CD4-positive, alpha-beta T cell treated with Interleukin-4 for 1 hour (primary cell): ENCODE measurements at regions not wholly inside any gene's neighbourhood (a gene's known extent, or its start where the extent isn't known, plus 50 kb on each side); places are given as distances from the start of the nearest gene placed in this dataset.
A peak's percentile ranks its signal among the peaks of the same experiment; 100 is the strongest.

ENCODE experiments used
- DNase-seq, 2 donors: peaks; one replicate each; pipeline ENCODE4 v3.0.0-alpha.2; 2020 to 2022

GRCh38 chr5:68352166-68352565, 136.6 kb downstream of the PIK3R1 start:
- DNase-seq, result no peak

- no peak for DNase-seq
These were observed 138.0 kb downstream of the PIK3R1 start for GRCh38 chr5:68353605-68354004.

GRCh38 chr5:68354315-68354714, 138.8 kb downstream of the PIK3R1 start:
- no peak for DNase-seq

GRCh38 chr5:68356216-68356615, 140.7 kb downstream of the PIK3R1 start:
- DNase-seq, result no peak

DNA sequence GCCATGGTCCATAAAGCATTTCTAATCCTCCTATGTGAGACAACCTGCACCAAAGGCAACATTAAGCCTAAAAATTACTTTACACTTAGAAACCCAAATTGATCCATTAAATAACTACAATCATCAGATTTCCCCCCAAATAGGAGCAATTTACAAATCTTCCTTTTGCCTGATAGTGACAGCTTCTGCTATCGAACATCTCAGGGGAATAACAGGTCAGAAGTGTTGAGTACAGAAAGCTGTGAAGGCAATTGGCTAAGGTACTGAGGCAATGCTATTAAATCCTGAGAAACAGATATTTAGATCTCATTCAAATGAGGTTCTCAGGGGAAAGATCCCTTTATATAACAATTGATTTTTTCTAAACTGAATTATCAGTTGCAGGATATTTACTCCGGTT, 141.1 kb downstream of the PIK3R1 start:
- no peak for DNase-seq

GRCh38 chr5:68359699-68360098, 144.1 kb downstream of the PIK3R1 start:
- DNase-seq, result no peak

DNA sequence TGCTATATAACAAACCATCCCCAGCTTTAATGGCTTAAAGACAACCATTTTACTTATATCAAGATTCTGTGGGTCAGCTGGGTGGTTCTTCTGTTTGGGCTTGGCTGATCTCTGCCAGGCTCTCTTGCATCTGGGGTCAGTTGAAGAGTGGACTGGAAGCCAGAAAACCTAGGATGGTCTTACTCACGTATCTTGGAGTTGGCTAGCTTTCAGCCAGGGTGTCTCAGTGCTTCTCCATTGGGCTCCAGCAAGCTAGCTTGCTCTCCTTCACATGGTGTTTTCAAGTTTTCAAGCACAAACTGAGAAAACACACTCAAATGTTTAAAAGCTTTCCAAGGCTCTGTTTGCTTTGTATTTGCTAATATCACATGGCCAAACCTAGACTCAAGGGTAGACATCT, 146.8 kb downstream of the PIK3R1 start:
- DNase-seq, result no peak

- no peak for DNase-seq
These were observed 150.3 kb downstream of the PIK3R1 start for GRCh38 chr5:68365889-68366288.

DNA sequence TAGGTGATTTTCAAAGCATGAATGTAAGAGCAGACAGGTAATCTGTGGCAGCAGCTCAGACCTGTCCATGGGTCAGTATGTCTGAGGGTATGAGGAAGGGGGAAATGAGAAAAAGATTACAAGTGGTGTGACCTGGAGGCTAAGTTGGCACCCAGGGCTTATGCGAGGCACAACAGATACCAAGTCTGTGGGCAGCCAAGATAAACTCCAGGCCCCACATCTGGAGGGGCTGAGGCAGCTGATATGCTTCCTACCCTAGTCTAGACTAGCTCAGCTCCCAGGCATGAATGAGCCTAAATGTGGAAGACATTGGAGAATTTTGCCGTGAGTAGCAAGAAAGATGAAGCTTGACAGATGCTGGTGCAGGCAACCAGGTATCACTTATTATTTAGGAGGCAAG, 151.7 kb downstream of the PIK3R1 start:
- no peak for DNase-seq

DNA sequence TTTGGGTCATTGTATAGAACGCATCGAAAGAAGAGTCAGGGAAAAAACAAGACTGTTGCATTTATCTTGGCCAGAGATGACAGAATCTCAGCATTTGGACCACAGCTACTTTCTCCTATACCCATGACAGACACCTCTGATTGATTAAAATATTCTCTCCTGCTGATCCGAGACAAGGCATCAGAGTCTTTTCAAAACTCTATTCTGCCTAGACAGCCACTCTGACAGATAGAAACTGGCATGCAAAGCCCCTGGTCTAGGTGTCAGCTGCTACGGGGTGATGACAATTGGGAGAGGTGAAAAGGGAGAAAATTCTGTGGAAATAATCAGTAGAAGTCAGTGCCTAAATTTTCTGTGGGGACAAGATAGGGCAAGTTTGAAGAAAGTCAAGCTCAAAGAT, 152.2 kb downstream of the PIK3R1 start:
- no peak for DNase-seq

GRCh38 chr5:68368311-68369022, 152.9 kb downstream of the PIK3R1 start:
- DNase-seq, result no peak

DNA sequence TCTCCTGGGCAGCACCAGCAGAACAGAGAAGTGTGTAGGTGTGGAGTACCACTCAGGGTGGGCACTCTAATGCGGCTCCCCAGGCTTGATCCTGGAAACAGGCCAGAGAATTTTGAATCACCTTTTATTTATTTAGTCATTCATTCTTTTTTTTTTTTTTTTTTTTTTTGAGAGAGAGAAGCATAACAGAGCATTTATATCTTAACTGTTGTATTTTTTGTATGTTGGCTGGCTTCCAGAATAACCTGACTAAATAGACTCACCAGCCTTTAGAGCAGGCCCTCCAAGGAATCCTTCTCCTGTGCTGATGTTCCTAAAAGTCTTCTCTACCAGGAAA, 153.4 kb downstream of the PIK3R1 start:
- peak in 1 of 2 donors; percentile 14 for DNase-seq

DNA sequence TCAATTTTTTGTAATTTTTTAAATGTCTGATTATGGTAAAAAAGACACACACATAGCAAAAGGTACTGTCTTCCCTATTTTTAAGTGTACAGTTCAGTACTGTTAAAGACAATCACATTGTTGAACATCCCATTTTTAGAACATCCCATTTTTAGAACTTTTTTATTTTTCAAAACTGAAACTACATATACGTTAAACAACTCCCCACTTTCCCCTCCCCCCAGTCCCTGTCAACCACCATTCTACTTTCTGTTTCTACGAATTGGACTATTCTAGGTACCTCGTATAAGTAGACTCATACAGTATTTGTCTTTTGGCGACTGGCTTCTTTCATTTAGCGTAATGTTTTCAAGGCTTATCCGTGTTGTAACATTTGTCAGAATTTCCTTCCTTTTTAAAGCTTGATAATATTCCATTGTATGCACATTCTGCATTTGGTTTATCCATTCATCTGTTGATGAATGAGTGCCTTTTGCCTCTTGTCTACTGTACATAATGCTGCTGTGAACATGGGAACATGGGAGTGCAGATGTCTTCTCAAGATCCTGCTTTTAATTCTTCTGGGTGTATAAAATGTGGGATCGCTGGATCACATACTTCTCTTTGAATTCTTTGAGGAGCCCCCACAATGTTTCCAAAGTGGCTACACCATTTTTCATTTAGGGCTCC, 154.0 kb downstream of the PIK3R1 start:
- DNase-seq, result peak; percentile 42 to 71

DNA sequence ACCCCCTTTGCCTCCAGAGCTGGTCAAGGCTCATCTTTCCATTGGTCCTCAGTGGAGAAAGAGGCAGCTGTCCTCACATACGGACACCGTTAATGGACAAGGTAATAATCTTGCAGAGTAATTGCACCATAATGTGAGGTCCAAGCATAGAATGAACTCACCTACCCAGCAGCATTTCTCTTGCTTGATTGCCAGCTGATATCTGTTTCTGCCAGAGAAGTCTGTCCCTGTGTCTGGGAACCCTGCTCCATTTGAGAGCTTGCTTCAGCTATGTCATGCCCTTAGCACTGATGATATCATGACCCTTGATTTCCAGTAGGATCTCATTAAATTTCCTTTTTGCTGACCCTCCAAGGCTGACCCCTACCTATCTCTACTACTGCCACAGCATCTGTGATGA, 154.6 kb downstream of the PIK3R1 start:
- no peak for DNase-seq

- DNase-seq, result no peak
These were observed 156.1 kb downstream of the PIK3R1 start for GRCh38 chr5:68371607-68372006.

DNA sequence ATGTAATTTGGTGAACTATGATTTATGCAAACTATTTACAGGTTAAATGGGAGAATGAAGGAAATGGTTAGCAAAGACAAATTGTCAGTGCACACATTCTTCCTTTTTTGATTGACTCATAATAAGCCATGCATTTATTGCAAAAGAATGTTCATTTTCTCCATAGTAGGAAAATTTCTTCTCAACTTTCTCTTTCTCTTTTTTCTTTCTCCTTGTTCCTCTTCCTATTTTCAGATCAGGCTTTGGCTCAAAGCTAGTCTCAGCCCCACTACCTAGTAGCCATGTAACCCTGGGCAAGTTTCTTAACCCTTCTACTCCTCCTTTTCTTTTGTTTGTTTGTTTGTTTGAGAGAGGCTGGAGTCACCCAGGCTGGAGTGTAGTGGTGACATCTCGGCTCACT, 156.6 kb downstream of the PIK3R1 start:
- DNase-seq, result no peak

- no peak for DNase-seq
These were observed 157.5 kb downstream of the PIK3R1 start for GRCh38 chr5:68373050-68373449.

GRCh38 chr5:68374796-68375518, 159.4 kb downstream of the PIK3R1 start:
- no peak for DNase-seq

- DNase-seq, result no peak
These were observed 160.0 kb downstream of the PIK3R1 start for GRCh38 chr5:68375540-68375939.

DNA sequence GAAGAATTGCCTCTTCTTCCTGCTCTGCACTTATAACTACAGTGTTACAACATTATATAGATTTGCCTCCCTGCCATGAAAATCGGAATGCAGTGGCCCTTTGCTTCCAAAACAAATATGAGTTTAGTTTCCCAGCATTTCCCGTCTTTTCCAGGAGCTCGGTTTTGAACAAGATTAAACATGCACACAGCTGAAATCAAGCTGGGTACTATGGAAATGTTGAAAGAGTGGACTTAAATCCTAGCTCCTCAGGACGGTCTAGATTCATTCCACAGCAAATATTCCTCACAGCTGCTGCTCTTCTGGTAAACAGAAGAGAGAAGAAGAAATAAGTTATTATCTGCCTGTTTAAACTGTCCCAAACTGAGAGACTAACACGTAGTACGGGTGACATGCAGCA, 161.4 kb downstream of the PIK3R1 start:
- DNase-seq, result no peak

GRCh38 chr5:68377733-68378132, 162.2 kb downstream of the PIK3R1 start:
- no peak for DNase-seq

GRCh38 chr5:68378204-68378820, 162.8 kb downstream of the PIK3R1 start:
- peak in 1 of 2 donors; percentile 17 for DNase-seq

- DNase-seq, result no peak
These were observed 163.9 kb downstream of the PIK3R1 start for GRCh38 chr5:68379275-68380036.
